GM23338 (cell line): ENCODE measurements at regions not wholly inside any gene's neighbourhood (a gene's known extent, or its start where the extent isn't known, plus 50 kb on each side); places are given as distances from the start of the nearest gene placed in this dataset.
"Not testable (repeated sequence)": the region's sequence is repeated elsewhere in the genome, so short reads cannot be mapped to it uniquely, and the experiment has no call there.

ENCODE experiments used
- CREB1 ChIP-seq: fragments of 250-450 bp; sonication (Bioruptor Pico); IDR thresholded peaks from 2 replicates; pipeline ENCODE4 v1.5.0; 2020; ENCODE audit warnings: low read depth, mild to moderate bottlenecking, moderate library complexity
- CTCF ChIP-seq, 2 experiments: fragments of 200-600 bp in 1 of 2; sonication (generic) in 1 of 2; conservative IDR thresholded peaks; 2 replicates each; pipeline versions ENCODE4 v1.5.1 to v1.6.1; 2016 to 2017; ENCODE audit warnings: antibody characterized with exemption in 2 of 2, low read depth in 2 of 2, mild to moderate bottlenecking in 2 of 2, moderate library complexity in 1 of 2
- EZH2 ChIP-seq: fragments of 200-600 bp; sonication (generic); IDR thresholded peaks from one replicate; pipeline ENCODE4 v1.8.0; 2017; ENCODE audit warnings: antibody characterized with exemption, mild to moderate bottlenecking, low read depth; ENCODE audit not compliant: unreplicated experiment
- EZH2phosphoT487 ChIP-seq: fragments of 200-600 bp; sonication (generic); IDR thresholded peaks from one replicate; pipeline ENCODE4 v1.8.1; 2018; ENCODE audit warnings: antibody characterized with exemption; ENCODE audit not compliant: unreplicated experiment
- POLR2AphosphoS5 ChIP-seq: IDR thresholded peaks from 2 replicates; pipeline ENCODE4 v1.6.1; 2016; ENCODE audit warnings: antibody characterized with exemption, low read depth
- ZNF331 ChIP-seq: fragments of 250-450 bp; sonication (Bioruptor Pico); IDR thresholded peaks from 2 replicates; pipeline ENCODE4 v1.5.0; 2020; ENCODE audit warnings: low read depth, mild to moderate bottlenecking, moderate library complexity
- TF ChIP-seq, protein P1 (sequence below): IDR thresholded peaks from one replicate; pipeline ENCODE4 v1.6.1; 2018; ENCODE audit warnings: antibody characterized with exemption; ENCODE audit not compliant: unreplicated experiment

DNA sequence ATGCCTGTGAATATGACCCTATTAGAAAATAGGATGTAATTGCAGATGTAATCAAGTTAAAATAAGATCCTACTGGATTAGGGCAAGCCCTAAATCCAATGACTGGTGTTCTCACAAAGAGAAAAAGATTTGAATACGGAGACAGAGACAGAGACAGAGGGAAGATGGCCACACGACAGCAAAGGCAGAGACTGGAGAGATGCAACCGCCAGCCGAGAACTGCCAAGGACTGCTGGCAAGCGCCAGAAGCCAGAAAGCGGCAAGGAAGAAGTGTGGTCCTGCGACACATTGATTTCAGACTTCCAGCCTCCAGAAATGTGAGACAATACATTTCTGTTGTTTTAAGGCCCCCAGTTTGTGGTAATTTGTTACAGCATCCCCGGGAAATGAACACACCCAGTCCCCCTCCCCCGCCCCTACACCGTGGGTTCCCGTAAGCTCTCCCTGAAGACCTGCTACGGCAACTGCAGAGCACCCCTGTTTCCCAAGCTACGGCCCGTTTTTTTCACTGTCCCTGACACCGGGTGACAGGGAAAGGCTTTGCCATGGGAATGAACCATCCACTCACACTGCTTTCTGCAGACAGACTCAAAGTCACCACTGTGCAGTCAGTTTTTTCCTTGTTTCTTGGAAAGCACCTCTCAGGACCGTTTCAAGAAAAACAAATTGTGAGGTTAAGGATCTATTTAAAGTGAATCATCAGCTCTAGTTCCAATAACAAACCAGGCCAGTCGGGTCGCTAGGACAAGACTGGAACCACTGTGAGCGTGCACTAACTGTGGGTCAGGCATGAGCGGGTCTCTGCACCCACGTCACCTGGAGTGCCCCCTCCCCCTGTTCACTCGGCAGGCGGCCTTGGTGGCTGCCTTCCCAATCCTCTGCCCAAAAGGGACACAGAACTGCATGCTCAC, 199.2 kb upstream of the IRF2BP2 start:
- not testable (repeated sequence) for TF ChIP-seq POLR2AphosphoS5; EZH2phosphoT487; CTCF (conservative IDR thresholded peaks at IDR 0.05; ENCODE audit: low read depth in 2 of 2); ZNF331 (CRISPR knock-in tag); EZH2; CREB1 (CRISPR knock-in tag)
- TF ChIP-seq, protein P1, sequence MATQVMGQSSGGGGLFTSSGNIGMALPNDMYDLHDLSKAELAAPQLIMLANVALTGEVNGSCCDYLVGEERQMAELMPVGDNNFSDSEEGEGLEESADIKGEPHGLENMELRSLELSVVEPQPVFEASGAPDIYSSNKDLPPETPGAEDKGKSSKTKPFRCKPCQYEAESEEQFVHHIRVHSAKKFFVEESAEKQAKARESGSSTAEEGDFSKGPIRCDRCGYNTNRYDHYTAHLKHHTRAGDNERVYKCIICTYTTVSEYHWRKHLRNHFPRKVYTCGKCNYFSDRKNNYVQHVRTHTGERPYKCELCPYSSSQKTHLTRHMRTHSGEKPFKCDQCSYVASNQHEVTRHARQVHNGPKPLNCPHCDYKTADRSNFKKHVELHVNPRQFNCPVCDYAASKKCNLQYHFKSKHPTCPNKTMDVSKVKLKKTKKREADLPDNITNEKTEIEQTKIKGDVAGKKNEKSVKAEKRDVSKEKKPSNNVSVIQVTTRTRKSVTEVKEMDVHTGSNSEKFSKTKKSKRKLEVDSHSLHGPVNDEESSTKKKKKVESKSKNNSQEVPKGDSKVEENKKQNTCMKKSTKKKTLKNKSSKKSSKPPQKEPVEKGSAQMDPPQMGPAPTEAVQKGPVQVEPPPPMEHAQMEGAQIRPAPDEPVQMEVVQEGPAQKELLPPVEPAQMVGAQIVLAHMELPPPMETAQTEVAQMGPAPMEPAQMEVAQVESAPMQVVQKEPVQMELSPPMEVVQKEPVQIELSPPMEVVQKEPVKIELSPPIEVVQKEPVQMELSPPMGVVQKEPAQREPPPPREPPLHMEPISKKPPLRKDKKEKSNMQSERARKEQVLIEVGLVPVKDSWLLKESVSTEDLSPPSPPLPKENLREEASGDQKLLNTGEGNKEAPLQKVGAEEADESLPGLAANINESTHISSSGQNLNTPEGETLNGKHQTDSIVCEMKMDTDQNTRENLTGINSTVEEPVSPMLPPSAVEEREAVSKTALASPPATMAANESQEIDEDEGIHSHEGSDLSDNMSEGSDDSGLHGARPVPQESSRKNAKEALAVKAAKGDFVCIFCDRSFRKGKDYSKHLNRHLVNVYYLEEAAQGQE, result not testable (repeated sequence)
